ENCODE measurements at regions not wholly inside any gene's neighbourhood (a gene's known extent, or its start where the extent isn't known, plus 50 kb on each side); places are given as distances from the start of the nearest gene placed in this dataset.

GRCh38 chr5:93791518-93791972 is 50.1 kb upstream of the POU5F2 start:
- H3K23ac ChIP-seq (ENCODE audit: low read depth, low read length) = peak overlapping the region; percentile 5; the same call in 1 of the 2 replicates
- H2BK120ac ChIP-seq (ENCODE audit: low read depth, low read length) = no peak overlapping the region
- H2AK9ac ChIP-seq (replicated peaks; ENCODE audit: low read depth, low read length, poor library complexity) = no peak overlapping the region
- in situ Hi-C loops (cut with MboI; ENCODE audit: low sequenced_read_pairs) = loop anchor here (5.0 to 25.0 kb wide), 3 partner anchors 184 to 1479 kb away; no protein-coding TSS in a partner anchor
- no peak overlapping the region for H2AFZ ChIP-seq (replicated peaks; ENCODE audit: low read length, poor library complexity)
- H3K9me3 ChIP-seq (ENCODE audit: control insufficient read depth, insufficient read depth, low read length) = no peaks in the 10 kb centered on the region
- 0 out of 2 replicates have a peak overlapping the region, but pooled peaks have one; percentile 10 for H2BK20ac ChIP-seq (ENCODE audit: low read depth, low read length)
- H3K9ac ChIP-seq (ENCODE audit: low read depth, low read length) = no peak overlapping the region
- no peak overlapping the region for H3K4me3 ChIP-seq (ENCODE audit: insufficient read depth, low read depth, low read length)
- no peak overlapping the region for H2AK5ac ChIP-seq (ENCODE audit: low read depth, low read length)
- no peaks in the 10 kb centered on the region for H3K36me3 ChIP-seq (ENCODE audit: control insufficient read depth, insufficient read depth, low read length)
- intact Hi-C loops (cut with micrococcal nuclease) = loop anchor here (10.0 kb wide), 1 partner anchor 1477 kb away; no protein-coding TSS in a partner anchor
- dilution Hi-C loops (cut with HindIII; ENCODE audit: low sequenced_read_pairs, unreplicated experiment) = no loop called here
- H3K14ac ChIP-seq (replicated peaks; ENCODE audit: low read depth, low read length) = 0 out of 2 replicates have a peak overlapping the region, but pooled peaks have one; percentile 30
- no peak overlapping the region for H4K91ac ChIP-seq (ENCODE audit: insufficient read depth, low read depth, low read length)
- peaks cover 3% of the 10 kb centered on the region; the same call in 1 of the 2 replicates for H3K9me1 ChIP-seq (ENCODE audit: insufficient read depth, low read length)
- H3K27ac ChIP-seq (ENCODE audit: insufficient read depth, low read length) = peak overlapping the region; percentile 56; the same call in 1 of the 2 replicates
- TF ChIP-seq ELK1 (IDR thresholded peaks at IDR 0.05; ENCODE audit: borderline replicate concordance, low read depth, low read length) (no peak), MXI1 (IDR thresholded peaks at IDR 0.05; ENCODE audit: borderline replicate concordance, low read depth, low read length) (peak; percentile 71; the same call in 1 of the 2 replicates), BHLHE40 (IDR thresholded peaks at IDR 0.05; ENCODE audit: low read depth, low read length) (peak; percentile 29; the same call in 1 of the 2 replicates), FOS (IDR thresholded peaks at IDR 0.05; ENCODE audit: low read depth, low read length) (no peak), CTCF (conservative IDR thresholded peaks at IDR 0.05; ENCODE audit: low read depth, low read length) (no peak), RAD21 (IDR thresholded peaks at IDR 0.05; ENCODE audit: low read length) (no peak), CEBPB (IDR thresholded peaks at IDR 0.05; ENCODE audit: low read depth, low read length) (no peak), RCOR1 (IDR thresholded peaks at IDR 0.05; ENCODE audit: insufficient replicate concordance, low read length) (no peak), POLR2A (IDR thresholded peaks at IDR 0.05; ENCODE audit: low read depth, low read length) (no peak), MAZ (IDR thresholded peaks at IDR 0.05; ENCODE audit: borderline replicate concordance, low read depth, low read length) (no peak), NFE2L2 (IDR thresholded peaks at IDR 0.05; ENCODE audit: low read depth, low read length) (no peak), MAFK (IDR thresholded peaks at IDR 0.05; ENCODE audit: low read depth, low read length) (no peak), CHD1 (IDR thresholded peaks at IDR 0.05; ENCODE audit: low read depth, low read length) (no peak), RFX5 (IDR thresholded peaks at IDR 0.05; ENCODE audit: low read depth, low read length) (no peak), USF2 (IDR thresholded peaks at IDR 0.05; ENCODE audit: low read depth, low read length) (0 out of 2 replicates have a peak, but pooled peaks have one; percentile 4)
- H3K4ac ChIP-seq (ENCODE audit: low read depth, low read length) = 0 out of 2 replicates have a peak overlapping the region, but pooled peaks have one; percentile 0
- peaks cover 4% of the 10 kb centered on the region; the same call in 1 of the 2 replicates for H3K4me1 ChIP-seq (ENCODE audit: control insufficient read depth, insufficient read depth, low read length)
- DNase-seq = peak; percentile 61
- BruUV-seq (replicated peaks) = no TSS peak
- no peaks in the 10 kb centered on the region for H3K27me3 ChIP-seq (ENCODE audit: control insufficient read depth, insufficient read depth, low read length)
- no peaks in the 10 kb centered on the region for H4K20me1 ChIP-seq (ENCODE audit: insufficient read depth, low read length)
- no peak overlapping the region for H4K5ac ChIP-seq (ENCODE audit: low read depth, low read length)
- POLR2A ChIA-PET (ENCODE audit: unreplicated experiment) = no interaction called here
- WGBS, 2 experiments (ENCODE audit: extremely low coverage in 2 of 2, insufficient read length in 1 of 2) = no CpG with 5 or more reads among the region's 3 CpGs
- no peak overlapping the region for H2BK15ac ChIP-seq (ENCODE audit: low read depth, low read length)
- peak overlapping the region in 1 of 2 experiments; percentile 17; a peak in 1 of 4 replicates for H4K8ac ChIP-seq (ENCODE audit: low read depth in 2 of 2, low read length in 2 of 2)
- peak overlapping the region; percentile 36; the same call in 1 of the 2 replicates for H3K4me2 ChIP-seq (ENCODE audit: low read depth, low read length)
- CTCF ChIA-PET = interaction anchor here (0.7 to 4.7 kb wide), 5 partner anchors 9 to 463 kb away, joined by 3 to 21 read pairs (median 3); no protein-coding TSS in a partner anchor
- no peak overlapping the region for H2BK5ac ChIP-seq (ENCODE audit: low read depth, low read length, poor library complexity, severe bottlenecking)
- H3K56ac ChIP-seq (ENCODE audit: extremely low read depth, insufficient read depth, low read length) = no peak overlapping the region
- 0 out of 2 replicates have a peak overlapping the region, but pooled peaks have one; percentile 8 for H3K18ac ChIP-seq (ENCODE audit: low read depth, low read length)
- H3K79me1 ChIP-seq (ENCODE audit: low read depth in 1 of 2, low read length in 2 of 2) = no peaks in the 10 kb centered on the region
- peak; percentile 60 for ATAC-seq (ENCODE audit: low read depth)
